Activated B cell treated with CpG ODN at 0.5 μM for 24 hours (primary cell): ENCODE measurements at regions not wholly inside any gene's neighbourhood (a gene's known extent, or its start where the extent isn't known, plus 50 kb on each side); places are given as distances from the start of the nearest gene placed in this dataset.

Experiments
- ATAC-seq: fragments of 200-7000 bp; cut with Tn5 transposase; one replicate; pipeline ENCODE4 v1.10.0; 2021; ENCODE audit warnings: low read depth, mild to moderate bottlenecking, moderate library complexity
- CTCF ChIA-PET: fragments of 350-600 bp; sonication (Branson Sonifier 250); formaldehyde crosslinking; loops from one replicate; lab custom pipeline; 2021; ENCODE audit warnings: antibody characterized with exemption; lab: Charles Lee
- POLR2A ChIA-PET: fragments of 350-600 bp; sonication (Branson Sonifier 250); formaldehyde crosslinking; loops from one replicate; lab custom pipeline; 2021; ENCODE audit warnings: antibody characterized with exemption; lab: Charles Lee
- DNase-seq: peaks from one replicate; pipeline ENCODE4 v3.0.0; 2022
- H3K27ac Mint-ChIP-seq: one replicate; pipeline ENCODE4 v1.8.0; 2020; ENCODE audit warnings: mixed read lengths
- H3K27me3 Mint-ChIP-seq: one replicate; pipeline ENCODE4 v1.8.0; 2021; ENCODE audit warnings: mixed read lengths
- H3K36me3 Mint-ChIP-seq: one replicate; pipeline ENCODE4 v1.8.0; 2021; ENCODE audit warnings: low read depth, mixed read lengths
- H3K4me1 Mint-ChIP-seq: one replicate; pipeline ENCODE4 v1.8.0; 2021; ENCODE audit warnings: mixed read lengths
- H3K4me3 Mint-ChIP-seq: one replicate; pipeline ENCODE4 v1.8.0; 2020; ENCODE audit warnings: mild to moderate bottlenecking, mixed read lengths
- H3K9me3 Mint-ChIP-seq: one replicate; pipeline ENCODE4 v1.8.0; 2020; ENCODE audit warnings: mixed read lengths
- CTCF ChIP-seq: fragments of 200-600 bp; IDR thresholded peaks from one replicate; pipeline ENCODE4 v1.8.0; 2022; ENCODE audit warnings: antibody characterized with exemption, mild to moderate bottlenecking
- intact Hi-C: fragments of 100-400 bp; cut with micrococcal nuclease; formaldehyde crosslinking; loops from one replicate; pipeline ENCODE4 v1.15.1; 2024

- CTCF ChIA-PET: no interaction called here
- intact Hi-C loops: no loop called here
- no peak for TF ChIP-seq CTCF
- H3K9me3 Mint-ChIP-seq: peaks cover 7% of the 10 kb centered on the region
- H3K27me3 Mint-ChIP-seq: peaks cover 3% of the 10 kb centered on the region
- no peaks in the 10 kb centered on the region for H3K4me1 Mint-ChIP-seq
- H3K4me3 Mint-ChIP-seq: no peak overlapping the region
- no peak for DNase-seq
- no peaks in the 10 kb centered on the region for H3K36me3 Mint-ChIP-seq
- no peak overlapping the region for H3K27ac Mint-ChIP-seq
- POLR2A ChIA-PET: no interaction called here
- ATAC-seq: no peak
These were observed 90.0 kb upstream of the BMPER start for GRCh38 chr7:33815336-33815735.

GRCh38 chr7:33816106-33816505, 89.2 kb upstream of the BMPER start:
- intact Hi-C loops: no loop called here
- no peak for DNase-seq

GRCh38 chr7:33819658-33820057, 85.7 kb upstream of the BMPER start:
- Mint-ChIP-seq H3K36me3 (no peaks in the 10 kb centered on the region), H3K9me3 (peaks cover 7% of the 10 kb centered on the region), H3K4me1 (no peaks in the 10 kb centered on the region), H3K27me3 (peaks cover 3% of the 10 kb centered on the region), H3K27ac (no peak overlapping the region), H3K4me3 (no peak overlapping the region)
- no peak for ATAC-seq
- POLR2A ChIA-PET: no interaction called here
- CTCF ChIA-PET: no interaction called here
- no peak for DNase-seq
- intact Hi-C loops: no loop called here
- TF ChIP-seq CTCF: no peak

More at GRCh38 chr7:33816106-33816505, 89.2 kb upstream of the BMPER start:
- ChIA-PET POLR2A (no interaction called here), CTCF (no interaction called here)
- H3K4me1 Mint-ChIP-seq: no peaks in the 10 kb centered on the region
- H3K4me3 Mint-ChIP-seq: no peak overlapping the region
- H3K27me3 Mint-ChIP-seq: peaks cover 3% of the 10 kb centered on the region
- peaks cover 9% of the 10 kb centered on the region for H3K9me3 Mint-ChIP-seq
- no peaks in the 10 kb centered on the region for H3K36me3 Mint-ChIP-seq
- no peak overlapping the region for H3K27ac Mint-ChIP-seq
- no peak for TF ChIP-seq CTCF
- no peak for ATAC-seq

- DNase-seq (no peak), ATAC-seq (no peak)
- TF ChIP-seq CTCF: no peak
- Mint-ChIP-seq H3K4me1 (no peaks in the 10 kb centered on the region), H3K27ac (no peak overlapping the region), H3K27me3 (peaks cover 3% of the 10 kb centered on the region), H3K4me3 (no peak overlapping the region), H3K9me3 (peaks cover 7% of the 10 kb centered on the region), H3K36me3 (no peaks in the 10 kb centered on the region)
- ChIA-PET CTCF (no interaction called here), POLR2A (no interaction called here)
- intact Hi-C loops: no loop called here
These were observed 85.1 kb upstream of the BMPER start for GRCh38 chr7:33820206-33820605.

GRCh38 chr7:33821970-33822369, 83.4 kb upstream of the BMPER start:
- Mint-ChIP-seq H3K36me3 (no peaks in the 10 kb centered on the region), H3K27ac (no peak overlapping the region), H3K4me3 (no peak overlapping the region), H3K4me1 (no peaks in the 10 kb centered on the region), H3K27me3 (peaks cover 3% of the 10 kb centered on the region), H3K9me3 (peaks cover 7% of the 10 kb centered on the region)
- TF ChIP-seq CTCF: no peak
- CTCF ChIA-PET: no interaction called here
- intact Hi-C loops: no loop called here
- ATAC-seq (no peak), DNase-seq (no peak)
- POLR2A ChIA-PET: no interaction called here
